ENCODE measurements at regions not wholly inside any gene's neighbourhood (a gene's known extent, or its start where the extent isn't known, plus 50 kb on each side); places are given as distances from the start of the nearest gene placed in this dataset.

DNA sequence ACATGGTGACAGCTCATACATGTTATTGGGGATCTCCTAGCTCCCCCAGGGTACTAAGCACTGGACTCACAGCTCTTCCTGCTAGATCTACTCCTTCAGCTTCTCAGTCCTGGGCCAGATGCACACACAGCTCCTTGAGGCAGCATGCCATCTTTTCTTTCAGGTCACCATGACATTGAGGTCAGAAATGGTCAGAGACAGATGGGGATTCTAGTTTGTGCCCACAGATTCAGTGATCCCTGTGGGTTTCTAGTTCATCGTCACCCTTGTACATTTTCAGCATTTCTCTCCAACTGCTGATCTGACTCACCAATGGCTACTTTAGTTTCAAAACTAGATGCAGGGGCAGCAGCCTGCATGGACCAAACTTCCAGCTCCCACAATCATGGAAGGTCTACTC is 560.7 kb upstream of the PSMD7 start:
- H3K27me3 ChIP-seq (ENCODE audit: insufficient read depth), result no peaks in the 10 kb centered on the region
- H3K79me2 ChIP-seq (replicated peaks; ENCODE audit: insufficient read depth), result no peaks in the 10 kb centered on the region
- H3K4me1 Mint-ChIP-seq, result no peaks in the 10 kb centered on the region
- no peak overlapping the region for H3K4me2 ChIP-seq
- no peak overlapping the region for H3K4me3 Mint-ChIP-seq
- no peaks in the 10 kb centered on the region for H3F3A ChIP-seq (replicated peaks; ENCODE audit: low read depth)
- no peak overlapping the region for H3K4me3 ChIP-seq
- TF ChIP-seq JUNB (IDR thresholded peaks at IDR 0.05; ENCODE audit: unreplicated experiment) (no peak), REST (IDR thresholded peaks at IDR 0.05; ENCODE audit: unreplicated experiment) (no peak)
- TF ChIP-seq, protein P1, sequence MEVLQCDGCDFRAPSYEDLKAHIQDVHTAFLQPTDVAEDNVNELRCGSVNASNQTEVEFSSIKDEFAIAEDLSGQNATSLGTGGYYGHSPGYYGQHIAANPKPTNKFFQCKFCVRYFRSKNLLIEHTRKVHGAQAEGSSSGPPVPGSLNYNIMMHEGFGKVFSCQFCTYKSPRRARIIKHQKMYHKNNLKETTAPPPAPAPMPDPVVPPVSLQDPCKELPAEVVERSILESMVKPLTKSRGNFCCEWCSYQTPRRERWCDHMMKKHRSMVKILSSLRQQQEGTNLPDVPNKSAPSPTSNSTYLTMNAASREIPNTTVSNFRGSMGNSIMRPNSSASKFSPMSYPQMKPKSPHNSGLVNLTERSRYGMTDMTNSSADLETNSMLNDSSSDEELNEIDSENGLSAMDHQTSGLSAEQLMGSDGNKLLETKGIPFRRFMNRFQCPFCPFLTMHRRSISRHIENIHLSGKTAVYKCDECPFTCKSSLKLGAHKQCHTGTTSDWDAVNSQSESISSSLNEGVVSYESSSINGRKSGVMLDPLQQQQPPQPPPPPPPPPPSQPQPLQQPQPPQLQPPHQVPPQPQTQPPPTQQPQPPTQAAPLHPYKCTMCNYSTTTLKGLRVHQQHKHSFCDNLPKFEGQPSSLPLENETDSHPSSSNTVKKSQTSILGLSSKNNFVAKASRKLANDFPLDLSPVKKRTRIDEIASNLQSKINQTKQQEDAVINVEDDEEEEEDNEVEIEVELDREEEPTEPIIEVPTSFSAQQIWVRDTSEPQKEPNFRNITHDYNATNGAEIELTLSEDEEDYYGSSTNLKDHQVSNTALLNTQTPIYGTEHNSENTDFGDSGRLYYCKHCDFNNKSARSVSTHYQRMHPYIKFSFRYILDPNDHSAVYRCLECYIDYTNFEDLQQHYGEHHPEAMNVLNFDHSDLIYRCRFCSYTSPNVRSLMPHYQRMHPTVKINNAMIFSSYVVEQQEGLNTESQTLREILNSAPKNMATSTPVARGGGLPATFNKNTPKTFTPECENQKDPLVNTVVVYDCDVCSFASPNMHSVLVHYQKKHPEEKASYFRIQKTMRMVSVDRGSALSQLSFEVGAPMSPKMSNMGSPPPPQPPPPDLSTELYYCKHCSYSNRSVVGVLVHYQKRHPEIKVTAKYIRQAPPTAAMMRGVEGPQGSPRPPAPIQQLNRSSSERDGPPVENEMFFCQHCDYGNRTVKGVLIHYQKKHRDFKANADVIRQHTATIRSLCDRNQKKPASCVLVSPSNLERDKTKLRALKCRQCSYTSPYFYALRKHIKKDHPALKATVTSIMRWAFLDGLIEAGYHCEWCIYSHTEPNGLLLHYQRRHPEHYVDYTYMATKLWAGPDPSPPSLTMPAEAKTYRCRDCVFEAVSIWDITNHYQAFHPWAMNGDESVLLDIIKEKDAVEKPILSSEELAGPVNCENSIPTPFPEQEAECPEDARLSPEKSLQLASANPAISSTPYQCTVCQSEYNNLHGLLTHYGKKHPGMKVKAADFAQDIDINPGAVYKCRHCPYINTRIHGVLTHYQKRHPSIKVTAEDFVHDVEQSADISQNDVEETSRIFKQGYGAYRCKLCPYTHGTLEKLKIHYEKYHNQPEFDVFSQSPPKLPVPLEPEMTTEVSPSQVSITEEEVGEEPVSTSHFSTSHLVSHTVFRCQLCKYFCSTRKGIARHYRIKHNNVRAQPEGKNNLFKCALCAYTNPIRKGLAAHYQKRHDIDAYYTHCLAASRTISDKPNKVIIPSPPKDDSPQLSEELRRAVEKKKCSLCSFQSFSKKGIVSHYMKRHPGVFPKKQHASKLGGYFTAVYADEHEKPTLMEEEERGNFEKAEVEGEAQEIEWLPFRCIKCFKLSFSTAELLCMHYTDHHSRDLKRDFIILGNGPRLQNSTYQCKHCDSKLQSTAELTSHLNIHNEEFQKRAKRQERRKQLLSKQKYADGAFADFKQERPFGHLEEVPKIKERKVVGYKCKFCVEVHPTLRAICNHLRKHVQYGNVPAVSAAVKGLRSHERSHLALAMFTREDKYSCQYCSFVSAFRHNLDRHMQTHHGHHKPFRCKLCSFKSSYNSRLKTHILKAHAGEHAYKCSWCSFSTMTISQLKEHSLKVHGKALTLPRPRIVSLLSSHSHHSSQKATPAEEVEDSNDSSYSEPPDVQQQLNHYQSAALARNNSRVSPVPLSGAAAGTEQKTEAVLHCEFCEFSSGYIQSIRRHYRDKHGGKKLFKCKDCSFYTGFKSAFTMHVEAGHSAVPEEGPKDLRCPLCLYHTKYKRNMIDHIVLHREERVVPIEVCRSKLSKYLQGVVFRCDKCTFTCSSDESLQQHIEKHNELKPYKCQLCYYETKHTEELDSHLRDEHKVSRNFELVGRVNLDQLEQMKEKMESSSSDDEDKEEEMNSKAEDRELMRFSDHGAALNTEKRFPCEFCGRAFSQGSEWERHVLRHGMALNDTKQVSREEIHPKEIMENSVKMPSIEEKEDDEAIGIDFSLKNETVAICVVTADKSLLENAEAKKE (CRISPR knock-in tag; IDR thresholded peaks at IDR 0.05), result no peak
- H3K36me3 Mint-ChIP-seq (ENCODE audit: low read depth), result peaks cover 19% of the 10 kb centered on the region; the same call in 2 of the 3 replicates
- peaks cover 8% of the 10 kb centered on the region; the same call in 1 of the 2 replicates for H3K9me2 ChIP-seq (ENCODE audit: insufficient read depth)
- H3K36me3 ChIP-seq (ENCODE audit: insufficient read depth), result peaks cover 14% of the 10 kb centered on the region; the same call in 1 of the 2 replicates
- no peak overlapping the region for H2AFZ ChIP-seq
- DNase-seq (ENCODE audit: low spot score) (no peak), ATAC-seq (no peak)
- peaks cover 45% of the 10 kb centered on the region for H3K9me3 Mint-ChIP-seq
- no peak overlapping the region for H3K27ac Mint-ChIP-seq
- no peaks in the 10 kb centered on the region for H3K4me1 ChIP-seq (ENCODE audit: insufficient read depth)
- H3K27ac ChIP-seq (ENCODE audit: low read depth), result no peak overlapping the region
- H4K20me1 ChIP-seq (replicated peaks; ENCODE audit: insufficient read depth), result no peaks in the 10 kb centered on the region
- H3K27me3 Mint-ChIP-seq (ENCODE audit: insufficient read depth, low read depth, poor library complexity), result peaks cover 4% of the 10 kb centered on the region
